ENCODE measurements at regions not wholly inside any gene's neighbourhood (a gene's known extent, or its start where the extent isn't known, plus 50 kb on each side); places are given as distances from the start of the nearest gene placed in this dataset.

- H3K27ac ChIP-seq (ENCODE audit: low read depth in 1 of 2, low read length in 2 of 2), result no peak overlapping the region
- H3K9ac ChIP-seq (ENCODE audit: low read depth in 1 of 2, low read length in 2 of 2), result no peak overlapping the region
- no peak for DNase-seq (ENCODE audit: low spot score)
- H3K4me1 ChIP-seq (ENCODE audit: control insufficient read depth in 4 of 4, insufficient read depth in 4 of 4, low read length in 3 of 4), result no peaks in the 10 kb centered on the region
- H3K27me3 ChIP-seq (ENCODE audit: control insufficient read depth in 4 of 4, insufficient read depth in 4 of 4, low read length in 3 of 4), result no peaks in the 10 kb centered on the region
- WGBS, result 75% methylated on average over 4 of the region's 4 CpGs
- no peak overlapping the region for H3K4me3 ChIP-seq (ENCODE audit: low read depth in 1 of 3, low read length in 3 of 3)
- no peaks in the 10 kb centered on the region for H3K9me3 ChIP-seq (ENCODE audit: control insufficient read depth in 4 of 4, low read length in 3 of 4)
- peak; percentile 24 for TF ChIP-seq NR2F2 (IDR thresholded peaks at IDR 0.05)
- TF ChIP-seq MAX (IDR thresholded peaks at IDR 0.05), result no peak
- no peaks in the 10 kb centered on the region for H3K36me3 ChIP-seq (ENCODE audit: control insufficient read depth in 4 of 4, insufficient read depth in 3 of 4, low read depth in 1 of 4, low read length in 3 of 4)
These were observed 86.2 kb upstream of the RAB27B start for GRCh38 chr18:54742120-54742519.

GRCh38 chr18:54742659-54743604, 85.3 kb upstream of the RAB27B start:
- Histone ChIP-seq H3K36me3 (ENCODE audit: control insufficient read depth in 4 of 4, insufficient read depth in 3 of 4, low read depth in 1 of 4, low read length in 3 of 4) (no peaks in the 10 kb centered on the region), H3K4me3 (ENCODE audit: low read depth in 1 of 3, low read length in 3 of 3) (no peak overlapping the region), H3K27ac (ENCODE audit: low read depth in 1 of 2, low read length in 2 of 2) (no peak overlapping the region), H3K9ac (ENCODE audit: low read depth in 1 of 2, low read length in 2 of 2) (no peak overlapping the region), H3K27me3 (ENCODE audit: control insufficient read depth in 4 of 4, insufficient read depth in 4 of 4, low read length in 3 of 4) (no peaks in the 10 kb centered on the region), H3K9me3 (ENCODE audit: control insufficient read depth in 4 of 4, low read length in 3 of 4) (no peaks in the 10 kb centered on the region), H3K4me1 (ENCODE audit: control insufficient read depth in 4 of 4, insufficient read depth in 4 of 4, low read length in 3 of 4) (no peaks in the 10 kb centered on the region)
- 88% methylated on average over 2 of the region's 2 CpGs for WGBS
- no peak for DNase-seq (ENCODE audit: low spot score)
- TF ChIP-seq CTCF (IDR thresholded peaks at IDR 0.05; ENCODE audit: low read depth, low read length, missing input control) (no peak), HNF4A (conservative IDR thresholded peaks at IDR 0.05) (no peak), YY1 (IDR thresholded peaks at IDR 0.05) (no peak), RAD21 (IDR thresholded peaks at IDR 0.05) (no peak), FOXA1 (IDR thresholded peaks at IDR 0.05) (no peak), RXRA (IDR thresholded peaks at IDR 0.05) (no peak), REST (IDR thresholded peaks at IDR 0.05) (no peak), HNF4G (IDR thresholded peaks at IDR 0.05) (no peak), GABPA (IDR thresholded peaks at IDR 0.05 in 1 of 2, conservative IDR thresholded peaks at IDR 0.05 in 1 of 2) (no peak), SP1 (IDR thresholded peaks at IDR 0.05) (no peak), JUND (IDR thresholded peaks at IDR 0.05) (no peak), NR2F2 (IDR thresholded peaks at IDR 0.05) (no peak), MAX (IDR thresholded peaks at IDR 0.05) (no peak), FOXA2 (IDR thresholded peaks at IDR 0.05) (no peak), EGR1 (IDR thresholded peaks at IDR 0.05; ENCODE audit: low read depth in 2 of 2) (no peak), ZBTB33 (IDR thresholded peaks at IDR 0.05) (no peak), TAF1 (conservative IDR thresholded peaks at IDR 0.05) (no peak), ATF3 (IDR thresholded peaks at IDR 0.05) (no peak)

Measured in liver (tissue), 8 donors.